Smooth muscle cell (in vitro differentiated cells): ENCODE measurements at regions not wholly inside any gene's neighbourhood (a gene's known extent, or its start where the extent isn't known, plus 50 kb on each side); places are given as distances from the start of the nearest gene placed in this dataset.

Source experiments
- DNase-seq: peaks from one replicate; lab custom pipeline; 2025; ENCODE audit not compliant: unreplicated experiment; lab: John Stamatoyannopoulos, UW
- H2AFZ ChIP-seq: fragments of 200-600 bp; sonication (generic); 2 replicates; pipeline ENCODE4 v1.6.0; 2016; ENCODE audit warnings: antibody characterized with exemption, low read depth, mild to moderate bottlenecking
- H3F3A ChIP-seq: fragments of 200-600 bp; sonication (generic); 2 replicates; pipeline ENCODE4 v1.6.0; 2017; ENCODE audit warnings: antibody characterized with exemption, low read depth
- H3K27ac ChIP-seq: fragments of 200-600 bp; sonication (generic); 2 replicates; pipeline ENCODE4 v1.5.1; 2016; ENCODE audit warnings: low read depth, mild to moderate bottlenecking
- H3K27me3 ChIP-seq: fragments of 200-600 bp; sonication (generic); 2 replicates; pipeline ENCODE4 v1.6.1; 2016; ENCODE audit warnings: low read depth, mild to moderate bottlenecking
- H3K36me3 ChIP-seq: fragments of 200-600 bp; sonication (generic); 2 replicates; pipeline ENCODE4 v1.5.1; 2016; ENCODE audit warnings: low read depth
- H3K4me1 ChIP-seq: fragments of 200-600 bp; sonication (generic); 2 replicates; pipeline ENCODE4 v1.5.1; 2016; ENCODE audit warnings: low read depth
- H3K4me2 ChIP-seq: fragments of 200-600 bp; sonication (generic); 2 replicates; pipeline ENCODE4 v1.6.0; 2016; ENCODE audit warnings: mild to moderate bottlenecking
- H3K4me3 ChIP-seq: fragments of 200-600 bp; sonication (generic); 2 replicates; pipeline ENCODE4 v1.5.1; 2016; ENCODE audit warnings: mild to moderate bottlenecking
- H3K79me2 ChIP-seq: fragments of 200-600 bp; sonication (generic); 2 replicates; pipeline ENCODE4 v1.6.0; 2016; ENCODE audit warnings: low read depth, mild to moderate bottlenecking
- H3K9ac ChIP-seq: fragments of 200-600 bp; sonication (generic); 2 replicates; pipeline ENCODE4 v1.6.0; 2016; ENCODE audit warnings: low read depth
- H3K9me3 ChIP-seq: fragments of 200-600 bp; sonication (generic); replicated peaks from 2 replicates; pipeline ENCODE4 v1.5.1; 2016; ENCODE audit warnings: low read depth
- H4K20me1 ChIP-seq: fragments of 200-600 bp; sonication (generic); 2 replicates; pipeline ENCODE4 v1.6.0; 2016; ENCODE audit warnings: low read depth
- WGBS: methylation state at CpG from one replicate; pipeline ENCODE4 v1.1.7; 2016; ENCODE audit warnings: low lambda C conversion rate; 5-methylcytosine and 5-hydroxymethylcytosine counted together
- TF ChIP-seq, protein P1 (sequence below): fragments of 200-600 bp; sonication (generic); IDR thresholded peaks from 2 replicates; pipeline ENCODE4 v1.5.1; 2017; ENCODE audit warnings: borderline replicate concordance, mild to moderate bottlenecking, antibody characterized with exemption; ENCODE audit not compliant: insufficient read depth, poor library complexity, severe bottlenecking

DNA sequence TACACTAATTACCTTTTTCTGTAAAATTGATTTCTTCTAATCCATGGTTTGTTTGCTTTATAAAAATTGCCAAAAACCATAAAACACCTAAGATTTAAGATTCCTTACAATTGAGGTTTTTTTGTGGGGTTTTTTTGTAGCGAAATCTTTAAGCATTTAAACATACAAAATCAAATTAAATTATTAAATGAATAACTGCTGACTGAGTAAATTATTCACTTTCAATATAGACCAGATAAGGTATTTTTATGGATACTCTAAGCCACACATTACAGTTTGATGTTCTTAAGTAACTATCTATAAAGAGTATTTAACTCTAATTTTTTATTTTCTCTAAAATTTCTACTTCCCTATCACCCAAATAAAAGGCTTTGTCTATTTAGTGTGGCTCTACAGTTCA is 55.5 kb downstream of the PIK3C2A start:
- H3K4me3 ChIP-seq, result no peak overlapping the region
- no peak overlapping the region for H2AFZ ChIP-seq
- no peak overlapping the region for H3K4me2 ChIP-seq
- H4K20me1 ChIP-seq, result peaks cover 59% of the 10 kb centered on the region
- H3K36me3 ChIP-seq, result peaks cover 5% of the 10 kb centered on the region
- H3K27me3 ChIP-seq, result no peaks in the 10 kb centered on the region
- no peaks in the 10 kb centered on the region for H3K4me1 ChIP-seq
- TF ChIP-seq, protein P1, sequence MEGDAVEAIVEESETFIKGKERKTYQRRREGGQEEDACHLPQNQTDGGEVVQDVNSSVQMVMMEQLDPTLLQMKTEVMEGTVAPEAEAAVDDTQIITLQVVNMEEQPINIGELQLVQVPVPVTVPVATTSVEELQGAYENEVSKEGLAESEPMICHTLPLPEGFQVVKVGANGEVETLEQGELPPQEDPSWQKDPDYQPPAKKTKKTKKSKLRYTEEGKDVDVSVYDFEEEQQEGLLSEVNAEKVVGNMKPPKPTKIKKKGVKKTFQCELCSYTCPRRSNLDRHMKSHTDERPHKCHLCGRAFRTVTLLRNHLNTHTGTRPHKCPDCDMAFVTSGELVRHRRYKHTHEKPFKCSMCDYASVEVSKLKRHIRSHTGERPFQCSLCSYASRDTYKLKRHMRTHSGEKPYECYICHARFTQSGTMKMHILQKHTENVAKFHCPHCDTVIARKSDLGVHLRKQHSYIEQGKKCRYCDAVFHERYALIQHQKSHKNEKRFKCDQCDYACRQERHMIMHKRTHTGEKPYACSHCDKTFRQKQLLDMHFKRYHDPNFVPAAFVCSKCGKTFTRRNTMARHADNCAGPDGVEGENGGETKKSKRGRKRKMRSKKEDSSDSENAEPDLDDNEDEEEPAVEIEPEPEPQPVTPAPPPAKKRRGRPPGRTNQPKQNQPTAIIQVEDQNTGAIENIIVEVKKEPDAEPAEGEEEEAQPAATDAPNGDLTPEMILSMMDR, result no peak
- H3K27ac ChIP-seq, result no peak overlapping the region
- no peak overlapping the region for H3K9ac ChIP-seq
- peaks cover 33% of the 10 kb centered on the region for H3K79me2 ChIP-seq
- H3F3A ChIP-seq, result no peaks in the 10 kb centered on the region
- no peak for DNase-seq
- no peaks in the 10 kb centered on the region for H3K9me3 ChIP-seq
- WGBS, result 98% methylated on average over 1 of the region's 1 CpG

DNA sequence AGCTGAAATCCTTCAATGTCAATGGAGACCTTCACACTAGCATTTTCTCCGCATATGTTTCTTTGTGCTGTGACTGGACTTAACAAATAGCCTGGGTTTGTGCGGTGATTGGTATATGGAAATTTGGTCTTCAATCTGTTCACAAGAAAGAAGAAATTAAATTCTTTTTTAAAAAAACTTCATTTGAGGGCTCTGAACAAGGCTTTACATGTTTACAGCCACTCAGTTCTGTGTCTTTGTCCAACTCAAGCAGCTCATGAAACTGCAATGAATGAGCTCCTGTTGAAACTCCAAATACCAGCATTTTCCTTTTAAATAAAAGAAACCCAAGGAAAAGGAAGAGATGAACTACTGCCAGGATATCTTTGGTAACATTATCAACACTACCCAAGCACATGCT is 57.3 kb downstream of the PIK3C2A start:
- H3K27ac ChIP-seq, result no peak overlapping the region
- no peak overlapping the region for H3K4me3 ChIP-seq
- no peak overlapping the region for H2AFZ ChIP-seq
- no peaks in the 10 kb centered on the region for H3F3A ChIP-seq
- no peak overlapping the region for H3K4me2 ChIP-seq
- peaks cover 41% of the 10 kb centered on the region for H4K20me1 ChIP-seq
- 100% methylated on average over 2 of the region's 2 CpGs for WGBS
- no peak for DNase-seq
- H3K79me2 ChIP-seq, result peaks cover 25% of the 10 kb centered on the region
- peaks cover 13% of the 10 kb centered on the region for H3K36me3 ChIP-seq
- no peak overlapping the region for H3K9ac ChIP-seq
- TF ChIP-seq, protein P1, result no peak
- no peaks in the 10 kb centered on the region for H3K27me3 ChIP-seq
- no peaks in the 10 kb centered on the region for H3K9me3 ChIP-seq
- H3K4me1 ChIP-seq, result no peaks in the 10 kb centered on the region

DNA sequence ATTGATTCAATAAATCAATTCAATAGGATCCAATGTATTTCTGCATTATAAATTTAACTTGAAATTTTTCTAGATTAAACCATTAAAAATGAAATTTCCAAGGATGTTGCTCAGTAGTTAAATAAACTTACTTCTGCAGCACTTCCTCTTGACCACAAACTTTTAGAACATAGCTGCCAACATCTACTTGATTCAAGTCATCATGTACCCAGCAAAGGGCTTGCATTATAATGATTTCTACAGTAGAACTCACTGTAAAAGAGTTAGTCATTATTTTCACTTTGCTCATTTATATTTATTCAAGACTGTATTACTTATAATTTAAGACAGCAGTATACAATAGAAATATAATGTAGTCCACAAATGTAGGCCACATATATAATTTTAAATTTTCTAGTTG is 59.2 kb downstream of the PIK3C2A start:
- no peaks in the 10 kb centered on the region for H3F3A ChIP-seq
- H3K27ac ChIP-seq, result no peak overlapping the region
- no peaks in the 10 kb centered on the region for H3K27me3 ChIP-seq
- TF ChIP-seq, protein P1, result no peak
- H3K4me3 ChIP-seq, result no peak overlapping the region
- DNase-seq, result no peak
- H3K4me1 ChIP-seq, result no peaks in the 10 kb centered on the region
- H3K36me3 ChIP-seq, result peaks cover 10% of the 10 kb centered on the region
- H4K20me1 ChIP-seq, result peaks cover 24% of the 10 kb centered on the region
- H2AFZ ChIP-seq, result no peak overlapping the region
- H3K79me2 ChIP-seq, result peaks cover 18% of the 10 kb centered on the region
- H3K9ac ChIP-seq, result no peak overlapping the region
- H3K4me2 ChIP-seq, result no peak overlapping the region
- H3K9me3 ChIP-seq, result no peaks in the 10 kb centered on the region

DNA sequence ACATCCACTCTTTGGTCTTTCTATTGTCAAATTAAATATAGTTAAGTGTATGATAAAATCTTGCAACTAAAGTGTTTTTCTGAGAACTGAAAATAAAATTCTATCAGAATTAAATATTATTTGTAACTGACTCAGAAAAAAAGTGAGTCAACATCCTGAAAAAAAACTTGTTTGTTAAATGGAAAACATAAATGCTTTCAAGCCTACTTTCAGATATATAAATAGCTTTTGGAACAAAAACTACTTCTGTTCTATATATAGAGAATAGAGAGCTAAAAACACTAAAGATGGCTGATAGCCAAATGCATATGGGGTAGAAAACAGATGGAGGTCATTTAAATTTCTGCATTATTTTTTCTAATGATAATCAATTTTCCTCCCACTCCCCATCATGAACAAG is 61.8 kb downstream of the PIK3C2A start:
- no peaks in the 10 kb centered on the region for H3K27me3 ChIP-seq
- DNase-seq, result no peak
- H3F3A ChIP-seq, result no peaks in the 10 kb centered on the region
- no peak overlapping the region for H3K4me3 ChIP-seq
- no peak overlapping the region for H3K27ac ChIP-seq
- H3K9ac ChIP-seq, result no peak overlapping the region
- no peak overlapping the region for H3K4me2 ChIP-seq
- no peaks in the 10 kb centered on the region for H3K4me1 ChIP-seq
- TF ChIP-seq, protein P1, result no peak
- peaks cover 4% of the 10 kb centered on the region for H3K79me2 ChIP-seq
- H2AFZ ChIP-seq, result no peak overlapping the region
- no peaks in the 10 kb centered on the region for H3K9me3 ChIP-seq
- peaks cover 10% of the 10 kb centered on the region for H3K36me3 ChIP-seq
- H4K20me1 ChIP-seq, result peaks cover 7% of the 10 kb centered on the region
